Astrocyte of the spinal cord (primary cell): ENCODE measurements at regions not wholly inside any gene's neighbourhood (a gene's known extent, or its start where the extent isn't known, plus 50 kb on each side); places are given as distances from the start of the nearest gene placed in this dataset.

ENCODE experiments used
- DNase-seq: peaks from one replicate; pipeline ENCODE4 v3.0.0; 2011; ENCODE audit warnings: low read depth, low spot score
- H3K4me3 ChIP-seq: 2 replicates; pipeline ENCODE4 v1.5.1; 2011; ENCODE audit warnings: low read depth, mild to moderate bottlenecking, low read length, moderate library complexity
- in situ Hi-C: cut with HindIII; loops from 2 replicates; pipeline ENCODE4 v1.10.0; 2017; ENCODE audit warnings: low sequenced_read_pairs
- TF ChIP-seq, protein P1 (sequence below): IDR thresholded peaks from 2 replicates; pipeline ENCODE4 v1.5.1; 2012; ENCODE audit warnings: low read depth, mild to moderate bottlenecking, low read length, inconsistent platforms

DNA sequence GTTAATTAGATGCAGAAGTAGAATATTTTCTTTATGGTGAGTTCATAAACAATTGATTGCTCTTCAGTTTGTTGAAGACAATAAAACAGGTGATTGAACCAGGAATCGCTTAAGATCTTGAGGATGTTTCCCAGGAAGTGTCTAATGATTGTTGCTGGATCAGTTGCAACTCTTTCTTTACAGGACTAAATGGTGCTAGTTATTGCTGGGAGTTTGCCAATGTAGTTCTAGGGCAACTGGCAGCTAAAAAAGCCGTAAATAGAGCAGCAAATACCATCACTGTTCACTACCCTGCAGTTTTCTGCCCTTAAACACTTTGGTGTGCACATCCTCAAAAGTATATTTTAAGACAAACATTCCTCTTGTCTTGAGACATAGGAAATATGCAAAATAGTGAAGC is 119.2 kb upstream of the ANK3 start:
- DNase-seq, result peak; percentile 11
- TF ChIP-seq, protein P1, sequence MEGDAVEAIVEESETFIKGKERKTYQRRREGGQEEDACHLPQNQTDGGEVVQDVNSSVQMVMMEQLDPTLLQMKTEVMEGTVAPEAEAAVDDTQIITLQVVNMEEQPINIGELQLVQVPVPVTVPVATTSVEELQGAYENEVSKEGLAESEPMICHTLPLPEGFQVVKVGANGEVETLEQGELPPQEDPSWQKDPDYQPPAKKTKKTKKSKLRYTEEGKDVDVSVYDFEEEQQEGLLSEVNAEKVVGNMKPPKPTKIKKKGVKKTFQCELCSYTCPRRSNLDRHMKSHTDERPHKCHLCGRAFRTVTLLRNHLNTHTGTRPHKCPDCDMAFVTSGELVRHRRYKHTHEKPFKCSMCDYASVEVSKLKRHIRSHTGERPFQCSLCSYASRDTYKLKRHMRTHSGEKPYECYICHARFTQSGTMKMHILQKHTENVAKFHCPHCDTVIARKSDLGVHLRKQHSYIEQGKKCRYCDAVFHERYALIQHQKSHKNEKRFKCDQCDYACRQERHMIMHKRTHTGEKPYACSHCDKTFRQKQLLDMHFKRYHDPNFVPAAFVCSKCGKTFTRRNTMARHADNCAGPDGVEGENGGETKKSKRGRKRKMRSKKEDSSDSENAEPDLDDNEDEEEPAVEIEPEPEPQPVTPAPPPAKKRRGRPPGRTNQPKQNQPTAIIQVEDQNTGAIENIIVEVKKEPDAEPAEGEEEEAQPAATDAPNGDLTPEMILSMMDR, result no peak
- no peak overlapping the region for H3K4me3 ChIP-seq
- in situ Hi-C loops, result no loop called here

DNA sequence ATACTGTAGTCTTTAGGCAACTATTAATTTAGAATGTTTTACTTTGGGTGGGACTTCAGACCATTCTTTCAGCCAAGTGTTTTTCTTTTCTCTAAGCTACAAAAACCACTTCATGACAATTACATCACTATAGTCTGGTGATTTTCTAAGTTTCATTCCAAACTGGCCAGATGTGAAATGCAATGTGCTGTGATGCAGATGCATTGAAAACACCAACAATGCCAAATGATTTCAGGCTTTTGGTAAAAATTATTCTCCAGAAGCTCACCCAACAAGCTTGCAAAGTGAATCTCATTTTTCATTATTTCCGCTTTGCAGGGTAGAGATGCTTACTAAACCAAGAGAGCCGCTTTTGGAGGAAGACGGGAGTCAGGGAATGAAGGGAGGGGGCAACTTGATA is 118.4 kb upstream of the ANK3 start:
- no peak overlapping the region for H3K4me3 ChIP-seq
- TF ChIP-seq, protein P1, result no peak
- DNase-seq, result no peak
- in situ Hi-C loops, result no loop called here

DNA sequence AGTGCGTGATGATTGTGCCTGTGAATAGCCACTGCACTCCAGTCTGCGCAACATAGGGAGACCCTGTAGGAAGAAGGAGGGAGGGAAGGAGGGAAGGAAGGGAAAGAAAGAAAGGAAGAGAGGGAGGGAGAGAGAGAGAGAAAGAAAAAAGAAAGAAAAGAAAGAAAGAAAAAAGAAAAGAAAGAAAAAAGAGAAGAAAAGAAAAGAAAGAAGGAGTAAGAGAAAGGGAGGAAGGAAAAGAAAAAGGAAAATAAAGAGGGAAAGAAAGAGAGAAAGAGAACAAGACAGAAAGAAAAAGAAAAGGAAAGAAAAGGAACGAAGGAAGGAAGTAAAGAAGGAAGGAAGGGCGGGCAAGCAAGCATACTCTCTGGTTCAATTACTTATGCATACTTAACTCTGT is 112.9 kb upstream of the ANK3 start:
- H3K4me3 ChIP-seq, result no peak overlapping the region
- in situ Hi-C loops, result no loop called here
- DNase-seq, result no peak
- TF ChIP-seq, protein P1, result no peak

DNA sequence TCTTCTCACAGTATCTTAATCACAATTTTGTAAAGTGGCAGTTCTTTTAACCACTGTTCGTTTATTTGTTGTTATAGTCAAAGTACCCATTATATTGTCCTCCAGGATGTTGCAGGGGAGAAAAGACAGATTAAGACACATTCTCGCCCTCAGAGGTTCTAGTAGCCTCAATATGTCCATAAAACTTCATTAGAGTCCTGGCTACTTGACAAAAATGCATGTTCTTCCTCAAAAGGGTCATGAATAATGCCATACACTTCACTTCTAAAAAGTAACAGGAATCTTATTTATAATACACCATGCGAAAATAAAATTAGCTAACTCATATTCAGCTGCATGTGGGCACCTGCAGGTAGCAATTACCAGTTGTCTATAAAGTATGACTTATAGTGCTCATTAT is 109.3 kb upstream of the ANK3 start:
- DNase-seq, result no peak
- TF ChIP-seq, protein P1, result no peak
- in situ Hi-C loops, result no loop called here
- no peak overlapping the region for H3K4me3 ChIP-seq

DNA sequence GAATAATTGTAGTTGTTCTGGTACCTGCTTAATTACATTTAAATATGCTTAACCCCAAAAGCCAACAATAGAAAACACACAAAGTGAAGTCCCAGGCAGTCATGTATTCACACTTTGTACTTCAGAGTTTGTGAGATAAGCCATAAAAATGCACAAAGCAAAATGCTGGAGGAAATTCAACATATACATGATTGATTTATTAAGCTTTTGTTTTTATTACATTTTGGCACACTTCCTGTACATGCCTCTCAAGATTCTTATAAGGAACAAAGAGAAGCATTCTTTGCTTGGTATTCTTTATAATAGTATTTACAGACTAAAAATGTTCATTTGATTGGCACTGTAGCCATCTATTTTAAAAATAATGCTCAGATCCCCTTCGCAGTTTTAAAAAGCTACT is 107.7 kb upstream of the ANK3 start:
- in situ Hi-C loops, result no loop called here
- TF ChIP-seq, protein P1, result no peak
- no peak for DNase-seq
- H3K4me3 ChIP-seq, result no peak overlapping the region

DNA sequence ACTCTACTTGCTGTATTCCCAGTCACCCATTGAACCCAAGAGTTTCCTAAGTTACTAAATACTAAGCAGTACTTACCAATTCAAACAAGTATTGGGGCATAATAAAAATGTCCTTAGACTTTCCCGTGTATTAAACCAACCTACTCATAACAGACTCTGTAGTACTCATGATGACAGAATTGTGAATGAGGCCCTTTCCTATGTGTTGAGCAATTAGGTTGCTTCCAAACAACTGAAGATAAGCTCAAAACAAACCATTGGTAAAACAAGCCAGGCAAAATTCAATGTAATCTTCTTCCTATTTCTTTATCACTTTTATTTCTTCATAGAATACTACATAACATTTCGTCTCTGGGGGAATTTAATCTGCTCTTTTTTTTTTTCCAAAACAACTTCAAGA is 106.5 kb upstream of the ANK3 start:
- TF ChIP-seq, protein P1, result no peak
- DNase-seq, result no peak
- in situ Hi-C loops, result no loop called here
- H3K4me3 ChIP-seq, result no peak overlapping the region
